ENCODE measurements at regions not wholly inside any gene's neighbourhood (a gene's known extent, or its start where the extent isn't known, plus 50 kb on each side); places are given as distances from the start of the nearest gene placed in this dataset.

GRCh38 chr12:94717108-94717507 lies 66.8 kb upstream of the TMCC3 start:
- no peak overlapping the region for H3K4me3 ChIP-seq (ENCODE audit: low read depth, low read length)
- TF ChIP-seq CTCF (IDR thresholded peaks at IDR 0.05; ENCODE audit: insufficient read depth, low read depth, low read length) = no peak
- no peak for DNase-seq (ENCODE audit: low read depth)

- H3K4me3 ChIP-seq (ENCODE audit: low read depth, low read length) = no peak overlapping the region
- DNase-seq (ENCODE audit: low read depth) = no peak
- TF ChIP-seq CTCF (IDR thresholded peaks at IDR 0.05; ENCODE audit: insufficient read depth, low read depth, low read length) = no peak
Observed at GRCh38 chr12:94716339-94716738, 66.0 kb upstream of the TMCC3 start.

- TF ChIP-seq CTCF (IDR thresholded peaks at IDR 0.05; ENCODE audit: insufficient read depth, low read depth, low read length) = no peak
Observed at GRCh38 chr12:94714378-94715114, 64.2 kb upstream of the TMCC3 start.

GRCh38 chr12:94712815-94713515 lies 62.6 kb upstream of the TMCC3 start:
- no peak overlapping the region for H3K4me3 ChIP-seq (ENCODE audit: low read depth, low read length)
- DNase-seq (ENCODE audit: low read depth) = no peak
- TF ChIP-seq CTCF (IDR thresholded peaks at IDR 0.05; ENCODE audit: insufficient read depth, low read depth, low read length) = no peak

More at GRCh38 chr12:94714378-94715114, 64.2 kb upstream of the TMCC3 start:
- H3K4me3 ChIP-seq (ENCODE audit: low read depth, low read length) = no peak overlapping the region
- DNase-seq (ENCODE audit: low read depth) = peak; percentile 55

- peak; percentile 51 for TF ChIP-seq CTCF (IDR thresholded peaks at IDR 0.05; ENCODE audit: insufficient read depth, low read depth, low read length)
- no peak overlapping the region for H3K4me3 ChIP-seq (ENCODE audit: low read depth, low read length)
- DNase-seq (ENCODE audit: low read depth) = no peak
Observed at GRCh38 chr12:94710933-94711332, 60.6 kb upstream of the TMCC3 start.

GRCh38 chr12:94707892-94708291 lies 57.5 kb upstream of the TMCC3 start:
- H3K4me3 ChIP-seq (ENCODE audit: low read depth, low read length) = no peak overlapping the region
- no peak for TF ChIP-seq CTCF (IDR thresholded peaks at IDR 0.05; ENCODE audit: insufficient read depth, low read depth, low read length)
- peak; percentile 73 for DNase-seq (ENCODE audit: low read depth)
